ACHN (cell line): ENCODE measurements at regions not wholly inside any gene's neighbourhood (a gene's known extent, or its start where the extent isn't known, plus 50 kb on each side); places are given as distances from the start of the nearest gene placed in this dataset.

Experiments used
- DNase-seq: peaks from one replicate; pipeline ENCODE4 v3.0.0-alpha.2; 2015
- in situ Hi-C: cut with HindIII; loops from 2 replicates; pipeline ENCODE4 v1.10.0; 2017; ENCODE audit warnings: low sequenced_read_pairs, low pct_ligation_motif_present, low pct_unique_long_range_greater_than_20kb

GRCh38 chr2:219961947-219962498, 334.6 kb downstream of the SLC4A3 start:
- no peak for DNase-seq
- in situ Hi-C loops = no loop called here

GRCh38 chr2:219962801-219963200, 335.4 kb downstream of the SLC4A3 start:
- in situ Hi-C loops = no loop called here
- DNase-seq = no peak

GRCh38 chr2:219965287-219966194, 338.1 kb downstream of the SLC4A3 start:
- no peak for DNase-seq
- in situ Hi-C loops = no loop called here

GRCh38 chr2:219967247-219968245, 340.1 kb downstream of the SLC4A3 start:
- in situ Hi-C loops = no loop called here
- DNase-seq = no peak

GRCh38 chr2:219968685-219969345, 341.4 kb downstream of the SLC4A3 start:
- DNase-seq = no peak
- in situ Hi-C loops = no loop called here

GRCh38 chr2:219969508-219969907, 342.1 kb downstream of the SLC4A3 start:
- no peak for DNase-seq
- in situ Hi-C loops = no loop called here

- in situ Hi-C loops = no loop called here
- no peak for DNase-seq
Measured at GRCh38 chr2:219973136-219973535, 345.7 kb downstream of the SLC4A3 start.

GRCh38 chr2:219976871-219977270, 349.4 kb downstream of the SLC4A3 start:
- no peak for DNase-seq
- in situ Hi-C loops = no loop called here

- in situ Hi-C loops = no loop called here
- no peak for DNase-seq
Measured at GRCh38 chr2:219980638-219981037, 353.2 kb downstream of the SLC4A3 start.

GRCh38 chr2:219983836-219984235, 356.4 kb downstream of the SLC4A3 start:
- DNase-seq = no peak
- in situ Hi-C loops = no loop called here

- in situ Hi-C loops = no loop called here
- no peak for DNase-seq
Measured at GRCh38 chr2:219985017-219985416, 357.6 kb downstream of the SLC4A3 start.

GRCh38 chr2:219987830-219988229, 360.4 kb downstream of the SLC4A3 start:
- in situ Hi-C loops = no loop called here
- peak; percentile 46 for DNase-seq

GRCh38 chr2:219989744-219990143, 362.3 kb downstream of the SLC4A3 start:
- in situ Hi-C loops = no loop called here
- DNase-seq = no peak

- no peak for DNase-seq
- in situ Hi-C loops = no loop called here
Measured at GRCh38 chr2:219991116-219991515, 363.7 kb downstream of the SLC4A3 start.

GRCh38 chr2:219995399-219995798, 368.0 kb downstream of the SLC4A3 start:
- in situ Hi-C loops = no loop called here
- no peak for DNase-seq

- DNase-seq = no peak
- in situ Hi-C loops = no loop called here
Measured at GRCh38 chr2:219995991-219996765, 368.7 kb downstream of the SLC4A3 start.

- peak; percentile 53 for DNase-seq
- in situ Hi-C loops = no loop called here
Measured at GRCh38 chr2:219997341-219997851, 370.0 kb downstream of the SLC4A3 start.

- in situ Hi-C loops = no loop called here
- DNase-seq = no peak
Measured at GRCh38 chr2:219998107-219998506, 370.7 kb downstream of the SLC4A3 start.
